Mucosa of gallbladder (tissue), 1 donor: ENCODE measurements at regions not wholly inside any gene's neighbourhood (a gene's known extent, or its start where the extent isn't known, plus 50 kb on each side); places are given as distances from the start of the nearest gene placed in this dataset.
"Not testable (repeated sequence)": the region's sequence is repeated elsewhere in the genome, so short reads cannot be mapped to it uniquely, and the experiment has no call there.

Experiments
- DNase-seq: peaks from one replicate; pipeline ENCODE4 v3.0.0-alpha.2; 2020; ENCODE audit warnings: low spot score
- donor health status: DM: no; HTN: no; CAD: no.

GRCh38 chr7:55303220-55303619, 61.9 kb upstream of the LANCL2 start:
- DNase-seq, result no peak

DNA sequence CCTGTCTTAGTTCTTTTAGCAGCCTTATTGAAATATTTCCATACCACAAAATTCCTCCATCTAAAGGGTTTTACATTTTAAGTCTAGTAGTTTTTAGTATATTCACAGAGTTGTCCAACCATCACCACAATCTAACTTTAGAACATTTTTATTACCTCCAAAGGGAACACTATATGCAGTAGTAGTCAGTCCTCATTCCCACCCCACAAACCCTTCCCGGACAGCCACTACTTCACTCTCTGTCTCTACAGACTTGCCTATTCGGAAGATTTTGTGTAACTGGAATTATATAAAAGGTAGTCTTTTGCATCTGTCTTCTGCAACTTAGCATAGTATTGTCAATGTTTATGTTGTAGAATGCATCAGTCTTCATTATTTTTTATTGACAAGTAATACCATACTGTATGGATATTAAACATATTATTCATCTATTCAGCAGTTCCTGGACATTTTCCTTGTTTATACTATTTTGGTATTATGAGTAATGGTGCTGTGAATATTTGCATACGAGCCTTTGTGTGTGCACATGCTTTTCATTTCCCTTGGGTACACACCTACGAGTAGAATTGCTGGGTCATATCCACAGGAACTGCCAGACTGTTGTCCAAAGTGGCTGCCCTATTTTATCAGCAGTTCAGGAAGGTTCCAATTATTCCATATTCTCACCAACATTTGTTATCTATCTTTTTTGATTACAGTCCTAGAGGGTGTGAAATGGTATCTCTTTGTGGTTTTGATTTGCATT, 60.9 kb upstream of the LANCL2 start:
- no peak for DNase-seq

DNA sequence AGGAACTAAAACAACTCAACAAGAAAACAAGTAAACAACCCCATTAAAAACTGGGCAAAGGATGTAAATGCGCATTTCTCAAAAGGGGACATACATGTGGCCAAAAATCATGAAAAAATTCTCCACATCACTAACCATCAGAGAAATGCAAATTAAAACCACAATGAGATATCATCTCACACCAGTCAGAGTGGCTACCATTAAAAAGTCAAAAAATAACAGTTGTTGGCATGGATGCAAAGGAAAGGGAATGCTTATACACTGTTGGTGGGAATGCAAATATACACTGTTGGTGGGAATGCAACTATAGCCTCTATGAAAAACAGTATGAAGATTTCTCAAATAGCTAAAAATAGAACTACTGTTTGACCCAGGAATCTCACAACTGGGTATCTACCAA, 60.0 kb upstream of the LANCL2 start:
- DNase-seq, result no peak

- DNase-seq, result no peak
These were observed 58.8 kb upstream of the LANCL2 start for GRCh38 chr7:55306331-55306730.

GRCh38 chr7:55307123-55307916, 57.8 kb upstream of the LANCL2 start:
- no peak for DNase-seq

DNA sequence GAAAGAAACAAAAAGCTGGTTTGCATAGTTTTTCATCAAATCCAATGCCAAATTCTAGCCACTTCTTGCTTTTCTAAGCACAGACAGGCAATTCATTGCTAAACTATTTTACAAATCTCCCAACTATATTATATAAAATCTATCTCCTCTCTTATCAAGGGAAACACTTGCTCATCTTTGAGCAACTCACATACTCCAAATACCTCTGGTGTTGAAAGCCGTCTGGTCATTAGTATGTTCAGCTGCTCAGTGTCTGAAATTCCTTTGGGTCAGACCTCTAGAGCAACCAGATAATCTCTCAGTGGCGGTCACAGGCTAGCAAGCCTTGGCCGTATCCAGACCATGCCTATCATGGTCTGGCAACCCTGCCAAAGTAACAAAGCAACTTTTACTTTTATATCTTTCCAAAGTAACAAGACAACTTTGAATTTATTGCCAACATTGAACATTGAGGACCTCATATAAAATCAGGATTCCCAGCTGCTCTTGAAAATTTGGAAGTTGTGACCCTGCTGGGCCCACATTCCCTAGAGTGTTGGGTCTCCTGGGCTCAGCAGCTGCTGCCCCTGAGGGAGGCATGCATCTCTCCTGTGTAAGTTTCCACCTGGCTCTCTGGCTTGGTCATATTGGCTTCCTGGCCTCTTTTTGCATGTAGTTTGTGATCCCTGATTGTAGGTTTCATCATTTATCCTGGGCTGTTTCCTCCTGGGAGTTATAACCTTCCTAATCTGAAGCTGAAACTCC, 56.8 kb upstream of the LANCL2 start:
- DNase-seq, result no peak

DNA sequence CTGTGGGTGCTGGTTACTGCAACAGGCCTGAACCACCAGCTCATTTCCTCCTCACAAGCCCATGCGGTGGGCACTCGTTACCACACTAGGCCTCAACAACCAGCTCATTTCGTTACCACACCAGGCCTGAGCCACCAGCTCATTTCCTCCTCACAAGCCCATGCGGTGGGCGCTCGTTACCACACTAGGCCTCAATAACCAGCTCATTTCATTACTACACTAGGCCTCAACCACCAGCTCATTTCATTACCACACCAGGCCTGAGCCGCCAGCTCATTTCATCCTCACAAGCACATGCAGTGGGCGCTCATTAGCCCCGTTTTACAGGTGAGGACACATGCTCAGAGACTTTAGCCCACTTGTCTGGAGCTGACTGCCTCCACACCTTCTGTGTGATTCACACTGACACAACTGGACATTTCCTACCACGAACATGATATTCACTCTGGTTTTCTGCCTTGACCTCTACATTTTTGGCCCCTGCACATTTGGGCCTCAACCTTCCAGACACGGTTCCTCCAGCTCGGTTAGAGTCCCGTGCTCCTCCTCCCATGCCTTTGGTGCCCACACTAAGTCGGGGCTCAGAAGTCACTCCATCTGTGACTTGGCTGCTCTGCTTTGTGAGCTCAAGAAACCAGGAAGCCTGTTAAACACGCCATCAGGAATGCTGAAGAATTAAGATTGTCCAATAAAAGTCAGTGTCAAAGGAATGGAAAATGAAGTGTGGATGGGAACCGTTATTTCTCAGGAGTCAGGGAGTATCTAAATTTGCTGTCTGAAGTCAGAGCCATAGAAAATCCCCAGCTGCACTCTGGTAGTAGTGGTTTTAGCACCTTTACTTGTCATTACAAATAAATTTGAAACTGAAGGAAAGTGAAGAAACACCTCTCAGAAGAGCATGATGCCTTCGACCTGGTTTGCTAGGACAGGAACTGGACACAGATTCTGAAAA, 55.8 kb upstream of the LANCL2 start:
- peak; percentile 15 for DNase-seq

DNA sequence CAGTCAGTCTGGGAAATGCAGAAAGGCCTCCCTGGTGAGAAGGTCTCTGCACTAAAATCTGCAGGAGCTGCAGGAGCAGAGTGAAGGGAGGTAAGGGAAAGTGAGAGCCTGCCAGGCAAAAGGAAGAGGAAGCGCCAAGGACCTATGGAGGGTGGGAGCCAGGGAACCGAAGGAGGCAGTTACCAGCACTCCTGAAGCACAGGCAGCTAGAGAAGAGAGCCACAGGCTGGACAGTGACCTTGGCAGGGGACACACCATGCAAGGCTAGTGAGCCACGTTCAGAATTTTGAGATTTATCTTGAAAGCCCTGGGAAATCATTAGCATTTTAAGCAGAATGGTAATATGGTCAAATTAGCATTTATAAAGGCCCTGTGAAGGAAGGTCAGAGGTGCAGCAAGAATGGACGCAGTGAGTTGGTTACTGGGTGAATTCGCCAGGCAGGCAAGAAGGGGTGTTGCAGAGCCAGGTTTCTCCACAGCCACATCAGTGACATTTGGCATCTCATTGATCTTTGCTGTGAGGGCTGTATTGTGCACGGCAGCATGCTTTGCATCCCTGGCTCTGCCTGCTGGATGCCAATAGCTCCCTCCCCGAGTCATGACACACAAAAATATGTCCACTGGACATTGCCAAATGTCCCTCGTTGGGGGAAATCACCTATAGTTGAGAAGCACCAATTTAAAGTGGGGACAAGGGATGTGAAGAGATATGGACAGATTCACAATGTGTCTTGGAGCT, 54.7 kb upstream of the LANCL2 start:
- DNase-seq, result no peak

DNA sequence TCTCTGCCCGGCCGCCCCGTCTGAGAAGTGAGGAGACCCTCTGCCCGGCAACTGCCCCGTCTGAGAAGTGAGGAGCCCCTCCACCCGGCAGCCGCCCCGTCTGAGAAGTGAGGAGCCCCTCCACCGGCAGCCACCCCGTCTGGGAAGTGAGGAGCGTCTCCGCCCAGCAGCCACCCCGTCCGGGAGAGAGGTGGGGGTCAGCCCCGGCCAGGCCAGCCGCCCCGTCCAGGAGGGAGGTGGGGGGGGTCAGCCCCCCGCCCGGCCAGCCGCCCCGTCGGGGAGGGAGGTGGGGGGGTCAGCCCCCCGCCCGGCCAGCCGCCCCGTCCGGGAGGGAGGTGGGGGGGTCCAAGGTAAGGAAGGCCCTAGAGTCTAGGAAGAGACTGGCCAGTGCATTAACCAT, 53.2 kb upstream of the LANCL2 start:
- DNase-seq, result not testable (repeated sequence)

DNA sequence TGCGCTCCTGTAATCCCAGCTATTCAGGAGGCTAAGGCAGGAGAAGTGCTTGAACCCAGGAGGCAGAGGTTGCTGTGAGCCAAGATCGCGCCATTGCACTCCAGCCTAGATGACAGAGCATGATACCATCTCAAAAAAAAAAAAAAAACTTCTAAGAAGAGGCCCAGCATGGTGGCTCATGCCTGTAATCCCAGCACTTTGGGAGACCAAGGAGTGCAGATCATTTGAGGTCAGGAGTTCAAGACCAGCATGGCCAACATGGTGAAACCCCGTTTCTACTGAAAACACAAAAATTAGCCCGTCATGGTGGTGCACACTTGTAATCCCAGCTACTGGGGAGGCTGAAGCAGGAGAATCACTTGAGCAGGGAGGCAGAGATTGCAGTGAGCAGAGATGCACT, 51.5 kb upstream of the LANCL2 start:
- not testable (repeated sequence) for DNase-seq

- DNase-seq, result no peak
These were observed 50.2 kb upstream of the LANCL2 start for GRCh38 chr7:55314967-55315366.
